GM18867 (cell line): ENCODE measurements at regions not wholly inside any gene's neighbourhood (a gene's known extent, or its start where the extent isn't known, plus 50 kb on each side); places are given as distances from the start of the nearest gene placed in this dataset.
"Not testable (repeated sequence)": the region's sequence is repeated elsewhere in the genome, so short reads cannot be mapped to it uniquely, and the experiment has no call there.

Experiments used
- ATAC-seq: cut with Tn5 transposase; IDR thresholded peaks from one replicate; pipeline ENCODE4 v1.9.1; 2021; ENCODE audit warnings: mild to moderate bottlenecking, moderate library complexity; ENCODE audit not compliant: unreplicated experiment

GRCh38 chr3:21256932-21257331 is 494.1 kb downstream of the ZNF385D start:
- no peak for ATAC-seq

DNA sequence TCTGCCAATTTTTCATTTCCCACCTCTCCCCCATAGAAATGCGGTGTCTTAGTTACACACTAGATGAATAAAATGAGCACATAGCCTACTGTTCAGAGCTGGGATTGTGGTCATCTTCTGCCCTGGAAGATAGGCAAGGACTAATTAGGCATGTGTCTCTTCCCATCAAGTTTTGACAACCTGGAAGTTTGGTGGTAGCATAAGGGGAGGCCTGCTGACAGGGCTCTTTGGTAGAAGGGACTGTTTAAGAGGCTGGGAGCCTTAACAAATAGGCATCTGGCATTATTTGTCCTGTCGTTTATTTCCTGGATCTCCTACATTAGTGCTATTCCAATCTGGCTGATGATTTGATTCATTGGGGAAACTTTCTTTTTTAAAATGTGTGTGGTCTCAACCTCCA is 512.3 kb downstream of the ZNF385D start:
- ATAC-seq = no peak

- no peak for ATAC-seq
Measured at GRCh38 chr3:21237638-21238037, 513.4 kb downstream of the ZNF385D start.

DNA sequence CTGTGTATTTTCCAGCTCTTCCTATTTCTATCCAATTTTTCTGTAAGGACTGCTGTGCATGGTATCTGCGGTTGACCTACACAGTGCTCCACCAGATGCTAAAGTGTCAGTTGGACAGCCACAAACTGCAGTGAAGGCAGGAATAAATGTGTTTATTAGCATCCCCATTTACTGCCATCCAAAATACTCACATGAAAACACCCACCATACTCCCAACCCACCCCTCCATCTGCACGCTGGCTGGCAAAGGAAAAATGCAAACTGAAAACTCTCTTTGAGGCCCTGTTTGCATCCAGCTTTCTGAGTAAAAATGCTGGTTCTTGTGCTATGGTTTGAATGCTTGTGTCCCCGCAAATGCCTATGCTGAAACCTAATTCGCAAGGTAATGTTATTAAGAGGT is 515.5 kb downstream of the ZNF385D start:
- no peak for ATAC-seq

- no peak for ATAC-seq
Measured at GRCh38 chr3:21234933-21235332, 516.1 kb downstream of the ZNF385D start.

- no peak for ATAC-seq
Measured at GRCh38 chr3:21229426-21230135, 521.4 kb downstream of the ZNF385D start.

GRCh38 chr3:21226086-21226485 is 524.9 kb downstream of the ZNF385D start:
- no peak for ATAC-seq

- ATAC-seq = no peak
Measured at GRCh38 chr3:21220944-21221343, 530.1 kb downstream of the ZNF385D start.

DNA sequence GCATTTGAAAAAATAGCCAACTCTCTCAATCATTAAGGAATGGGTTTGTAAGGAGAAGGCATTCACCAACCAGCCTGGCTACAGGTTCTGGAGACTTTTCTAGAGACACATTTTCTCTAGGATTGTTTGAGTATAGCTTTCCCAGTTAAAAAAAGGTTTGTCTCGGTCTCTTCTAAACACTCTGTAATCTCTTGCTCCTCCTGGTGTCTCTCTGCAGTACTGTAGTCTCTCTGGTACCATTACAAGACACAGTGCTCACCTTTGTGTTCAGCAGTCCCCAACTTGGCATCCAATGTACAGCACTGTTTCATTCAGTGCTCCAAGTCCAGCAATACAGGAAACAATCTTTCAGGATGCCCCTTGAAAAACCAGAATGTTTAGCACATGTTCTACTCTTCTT is 534.4 kb downstream of the ZNF385D start:
- no peak for ATAC-seq

DNA sequence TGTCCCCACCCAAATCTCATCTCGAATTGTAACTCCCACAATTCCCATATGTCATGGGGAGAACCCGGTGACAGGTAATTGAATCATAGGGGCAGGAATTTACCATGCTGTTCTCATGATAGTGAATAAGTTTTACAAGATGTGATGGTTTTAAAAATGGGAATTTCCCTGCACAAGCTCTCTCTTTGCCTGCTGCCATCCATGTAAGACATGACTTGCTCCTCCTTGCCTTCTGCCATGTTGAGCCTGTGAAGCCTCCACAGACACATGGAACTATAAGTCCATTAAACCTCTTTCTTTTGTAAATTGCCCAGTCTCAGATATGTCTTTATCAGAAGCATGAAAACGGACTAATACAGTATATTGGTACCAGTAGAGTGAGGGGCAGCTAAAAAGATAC is 546.9 kb downstream of the ZNF385D start:
- not testable (repeated sequence) for ATAC-seq

DNA sequence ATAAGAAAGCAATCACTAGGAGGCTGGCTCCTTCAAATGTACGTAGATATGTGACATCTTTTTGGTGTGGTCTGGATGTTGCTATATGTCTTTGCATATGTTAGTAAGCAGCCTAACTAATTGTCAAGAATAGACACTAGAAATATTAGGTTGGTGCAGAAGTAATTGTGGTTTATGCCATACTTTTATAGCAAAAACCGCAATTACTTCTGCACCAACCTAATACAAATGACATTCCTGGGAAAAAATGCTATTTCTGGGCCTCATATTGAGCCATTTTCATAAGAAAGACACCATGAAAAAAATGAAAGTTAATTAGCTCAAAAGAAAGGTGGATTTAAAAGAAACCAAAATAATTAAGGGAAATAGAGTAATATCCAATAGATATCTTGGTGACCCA is 555.8 kb downstream of the ZNF385D start:
- ATAC-seq = no peak

- not testable (repeated sequence) for ATAC-seq
Measured at GRCh38 chr3:21194036-21194435, 557.0 kb downstream of the ZNF385D start.

GRCh38 chr3:21188459-21188858 is 562.6 kb downstream of the ZNF385D start:
- no peak for ATAC-seq

GRCh38 chr3:21185816-21186314 is 565.1 kb downstream of the ZNF385D start:
- no peak for ATAC-seq

GRCh38 chr3:21174461-21174860 is 576.5 kb downstream of the ZNF385D start:
- no peak for ATAC-seq

DNA sequence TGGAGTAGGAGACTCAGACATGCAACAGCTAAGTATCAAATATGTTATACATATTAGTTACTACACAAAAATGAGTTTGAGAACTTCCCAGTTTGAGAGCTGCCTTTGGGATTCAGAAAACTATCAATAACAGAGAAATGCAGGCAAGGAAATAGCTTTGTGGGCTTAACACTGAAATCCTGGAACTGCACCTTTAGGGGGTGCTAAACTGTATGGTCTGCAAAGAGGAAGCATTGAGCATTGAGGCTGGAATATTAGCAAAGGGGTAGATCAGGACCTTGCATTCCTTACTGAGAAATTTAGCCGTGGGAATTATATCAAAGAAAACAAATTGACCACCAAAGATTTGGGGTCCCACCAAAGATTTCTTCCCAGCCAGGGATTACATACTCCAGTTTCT is 580.0 kb downstream of the ZNF385D start:
- ATAC-seq = no peak

GRCh38 chr3:21169948-21170347 is 581.1 kb downstream of the ZNF385D start:
- ATAC-seq = no peak

DNA sequence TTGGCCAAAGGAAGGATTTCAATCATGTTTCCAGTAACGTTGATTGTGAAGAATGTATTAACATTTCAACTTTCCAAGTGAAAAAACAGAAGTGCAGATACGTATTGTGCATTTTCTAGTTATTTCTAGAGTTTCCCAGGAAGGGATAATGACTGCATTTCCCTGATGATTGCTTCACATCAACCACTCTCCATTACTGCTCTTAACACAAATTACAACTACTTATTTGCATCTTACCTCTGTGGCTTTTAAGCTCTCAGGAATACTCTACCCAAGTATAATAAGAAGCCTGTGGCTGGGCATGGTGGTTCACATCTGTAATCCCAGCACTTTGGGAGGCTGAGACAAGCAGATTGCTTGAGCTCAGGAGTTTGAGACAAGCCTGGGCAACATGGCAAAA is 582.5 kb downstream of the ZNF385D start:
- ATAC-seq = no peak

DNA sequence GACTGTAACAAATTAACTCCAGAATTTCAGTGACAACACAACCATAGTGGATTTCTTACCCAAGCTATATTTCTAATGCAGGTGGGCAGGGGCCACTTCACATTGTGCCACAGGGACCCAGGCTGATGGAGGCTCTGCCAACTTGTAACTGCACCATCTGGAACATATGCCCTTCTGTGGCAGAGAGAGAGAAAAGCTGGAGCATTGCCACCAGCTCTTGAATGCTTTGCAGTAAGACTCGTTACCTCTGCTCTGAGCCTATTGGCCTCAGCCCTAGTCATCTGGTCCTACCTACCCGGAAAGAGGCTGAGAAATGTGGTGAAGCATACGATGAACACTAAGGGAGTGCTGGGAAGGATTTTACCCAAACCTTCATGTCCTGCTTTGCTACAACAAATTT is 587.1 kb downstream of the ZNF385D start:
- ATAC-seq = no peak

- no peak for ATAC-seq
Measured at GRCh38 chr3:21159543-21159906, 591.5 kb downstream of the ZNF385D start.

DNA sequence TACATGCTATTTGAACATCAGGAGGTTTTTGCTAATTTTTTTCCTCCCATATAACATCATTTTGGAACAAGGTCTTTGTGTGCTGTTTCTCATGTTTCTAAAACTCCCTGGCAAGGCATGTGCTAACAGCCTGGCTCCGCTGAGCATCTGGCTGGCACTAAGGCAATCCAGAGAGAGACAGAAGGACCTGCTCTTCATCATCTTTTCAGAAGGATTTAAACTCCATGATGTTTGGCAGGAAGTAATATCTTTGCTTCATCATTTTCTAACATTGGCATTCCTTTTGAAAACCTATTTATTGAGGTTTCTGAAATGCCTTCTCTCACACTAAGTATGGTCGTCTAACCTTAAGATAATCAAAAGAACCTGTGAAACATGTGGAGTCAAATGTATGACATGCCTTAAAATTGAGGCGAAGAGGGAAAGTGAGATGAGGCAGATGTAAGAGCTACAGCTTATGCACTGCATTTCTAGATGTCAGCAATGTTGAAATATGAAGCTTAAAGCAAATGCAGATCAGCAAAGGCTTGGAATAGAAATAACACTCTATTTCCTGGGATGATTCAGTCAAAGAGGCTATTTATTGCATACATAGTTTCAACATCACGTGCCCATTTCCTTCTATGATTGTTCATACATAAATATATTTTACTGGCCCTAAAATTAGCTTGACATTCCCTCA is 592.0 kb downstream of the ZNF385D start:
- ATAC-seq = no peak

GRCh38 chr3:21154911-21155310 is 596.1 kb downstream of the ZNF385D start:
- ATAC-seq = no peak

DNA sequence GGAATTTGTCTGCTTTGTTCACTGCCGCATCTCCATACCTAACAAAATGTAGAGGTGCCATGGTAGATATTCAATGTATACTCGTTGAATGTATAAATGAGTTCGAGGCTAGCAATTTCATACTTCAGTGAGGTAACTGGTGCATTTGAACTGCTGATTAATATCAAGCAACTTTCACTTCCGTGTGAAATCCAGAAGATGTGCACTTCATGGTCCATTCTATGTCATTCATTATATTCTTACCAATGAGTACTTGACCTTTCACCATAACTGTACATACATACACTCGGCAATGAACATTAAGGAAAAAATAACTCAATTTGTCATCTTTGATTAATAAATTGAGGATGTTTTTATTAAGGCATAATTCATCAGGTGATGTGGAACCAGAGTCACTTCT is 598.5 kb downstream of the ZNF385D start:
- ATAC-seq = no peak
